Inflammatory macrophage treated with lipopolysaccharide for 1 hour (primary cell): ENCODE measurements at regions not wholly inside any gene's neighbourhood (a gene's known extent, or its start where the extent isn't known, plus 50 kb on each side); places are given as distances from the start of the nearest gene placed in this dataset.
"Not testable (repeated sequence)": the region's sequence is repeated elsewhere in the genome, so short reads cannot be mapped to it uniquely, and the experiment has no call there.

Source experiments
- DNase-seq, 2 donors: peaks; one replicate each; pipeline ENCODE4 v3.0.0-alpha.2; 2020 to 2022

DNA sequence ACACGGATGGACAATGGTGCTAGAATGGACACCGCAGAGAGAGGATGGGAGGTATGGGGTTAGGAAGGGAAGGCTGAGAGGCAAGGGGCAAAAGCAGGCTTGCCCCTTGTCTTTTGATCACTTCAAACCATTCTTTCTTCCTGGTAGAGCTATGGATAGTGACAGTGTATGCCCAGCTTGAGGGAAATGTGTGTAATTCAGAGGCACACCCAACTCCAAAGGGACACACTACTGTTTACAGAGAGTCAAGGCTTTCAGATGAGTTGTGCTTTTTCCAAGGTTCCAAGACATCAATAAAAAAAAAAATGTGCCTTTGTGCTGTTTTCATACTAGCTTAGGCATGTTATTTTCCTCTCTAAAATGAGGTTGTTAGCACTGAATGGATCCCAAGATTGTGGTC lies 185.0 kb downstream of the MCHR2 start:
- no peak for DNase-seq

DNA sequence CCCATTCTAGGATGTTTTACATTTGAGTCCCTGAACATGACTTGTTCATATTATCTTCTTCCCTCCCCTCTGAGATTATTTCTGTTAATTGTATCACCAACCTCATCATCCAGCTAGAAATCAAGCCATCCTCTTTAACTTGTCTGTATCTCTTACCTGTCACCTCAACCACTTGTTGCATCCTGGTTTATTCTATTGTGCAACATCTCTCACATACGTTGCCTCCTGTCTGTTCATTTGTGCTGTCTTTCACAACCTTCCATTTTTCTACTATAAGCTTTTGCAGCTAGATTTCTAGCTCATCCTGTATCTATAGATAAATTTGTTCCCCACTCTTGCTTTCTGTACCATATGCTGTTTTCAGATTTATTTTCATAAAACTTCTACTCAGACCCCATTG lies 183.7 kb downstream of the MCHR2 start:
- no peak for DNase-seq

DNA sequence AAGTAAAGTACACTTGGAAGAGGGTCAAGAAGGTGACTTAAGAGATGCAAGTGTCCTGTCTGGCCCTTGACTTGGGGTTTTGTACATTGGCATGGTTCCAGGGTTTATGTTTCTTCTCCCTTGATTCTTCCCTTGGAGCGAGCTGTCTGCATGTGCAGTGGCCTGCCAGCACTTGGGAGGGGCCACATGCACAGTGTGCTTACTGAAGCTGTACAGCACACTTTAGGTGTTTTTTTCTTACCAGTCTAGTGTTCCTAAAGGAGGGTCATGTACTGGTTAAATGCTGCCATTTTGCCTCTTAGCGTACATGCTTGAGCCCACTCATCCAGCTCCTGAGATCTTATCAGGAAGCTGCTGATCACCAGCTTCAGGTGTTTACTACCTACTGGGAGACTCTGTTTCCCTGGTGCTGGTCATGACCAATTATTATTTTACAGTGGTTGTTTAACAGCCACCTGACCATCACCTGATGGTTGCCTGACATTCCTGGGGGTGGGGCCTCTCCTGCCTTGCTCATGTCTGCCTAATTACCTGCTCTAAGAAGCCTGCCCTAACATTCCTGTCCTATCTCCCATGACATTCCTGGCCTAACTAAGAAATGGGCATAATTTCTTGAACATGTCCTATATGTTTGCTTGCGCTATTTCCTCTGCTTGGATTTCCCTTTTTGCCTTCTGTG lies 182.9 kb downstream of the MCHR2 start:
- DNase-seq, result no peak

DNA sequence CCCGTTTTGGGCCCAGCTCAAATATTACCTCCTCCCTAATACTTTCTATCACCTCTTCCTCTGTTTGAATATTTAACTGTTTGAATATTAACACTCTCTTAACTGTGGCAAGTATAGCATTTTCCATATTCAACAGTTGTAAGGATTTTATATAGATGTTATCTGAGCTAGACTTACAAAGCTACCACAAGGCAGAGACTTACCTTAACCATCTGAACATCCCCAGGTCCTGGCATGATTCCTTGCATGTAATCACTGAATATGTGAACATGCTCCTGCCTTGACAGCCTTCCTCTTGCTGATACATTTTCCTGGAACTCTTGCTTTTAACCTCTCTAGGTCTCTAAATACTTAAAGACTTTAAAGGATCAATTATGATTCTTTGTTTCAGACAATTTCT lies 182.4 kb downstream of the MCHR2 start:
- DNase-seq, result no peak

DNA sequence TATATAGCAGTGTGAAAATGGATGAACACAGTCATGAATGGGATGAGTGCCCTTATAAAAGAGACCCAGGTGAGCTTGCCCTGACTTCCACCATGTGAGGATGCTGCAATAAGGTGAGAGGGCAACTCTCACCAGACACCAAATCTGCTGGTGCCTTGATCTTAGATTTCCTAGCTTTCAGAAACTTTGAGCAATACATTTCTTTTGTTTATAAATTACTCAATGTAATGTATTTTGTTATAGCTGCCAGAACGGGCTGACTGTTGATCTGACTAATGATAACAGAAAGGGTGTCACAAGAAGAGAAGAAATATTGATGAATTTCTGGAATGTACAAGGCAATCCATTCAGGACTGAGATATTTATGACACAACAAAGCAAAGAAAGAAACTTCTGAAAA lies 180.5 kb downstream of the MCHR2 start:
- no peak for DNase-seq

DNA sequence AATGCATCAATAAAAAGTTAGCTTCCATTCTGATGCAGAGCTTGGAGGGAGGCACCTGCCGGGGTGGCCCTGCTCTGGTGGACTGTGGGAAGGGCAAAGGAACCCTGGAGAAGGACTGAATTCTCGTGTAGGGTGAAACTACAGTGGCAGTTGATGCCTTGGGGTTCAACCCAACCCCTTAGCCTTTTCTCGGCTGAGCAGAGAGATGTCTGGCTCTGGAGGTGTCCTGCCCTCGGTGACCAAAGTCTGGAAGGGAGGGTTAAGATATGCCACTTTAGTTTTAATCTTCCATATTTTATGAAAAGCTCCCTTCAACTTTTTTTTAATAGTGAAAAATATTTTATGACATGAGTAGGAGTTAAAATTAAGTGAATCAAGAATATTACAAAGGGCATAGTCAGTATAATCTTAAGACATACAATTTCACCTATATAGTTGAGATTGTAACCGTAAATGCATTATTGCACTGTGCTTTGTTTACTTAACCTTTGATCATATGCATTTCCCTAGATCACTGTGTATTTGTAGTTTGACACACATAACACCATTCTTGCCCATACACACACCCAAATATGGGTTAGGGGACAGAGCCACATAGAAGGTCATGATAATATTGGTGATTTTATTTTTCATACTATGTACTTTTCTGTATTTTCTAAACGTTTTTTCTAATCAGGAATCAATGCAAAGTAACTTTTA lies 179.6 kb downstream of the MCHR2 start:
- no peak for DNase-seq

DNA sequence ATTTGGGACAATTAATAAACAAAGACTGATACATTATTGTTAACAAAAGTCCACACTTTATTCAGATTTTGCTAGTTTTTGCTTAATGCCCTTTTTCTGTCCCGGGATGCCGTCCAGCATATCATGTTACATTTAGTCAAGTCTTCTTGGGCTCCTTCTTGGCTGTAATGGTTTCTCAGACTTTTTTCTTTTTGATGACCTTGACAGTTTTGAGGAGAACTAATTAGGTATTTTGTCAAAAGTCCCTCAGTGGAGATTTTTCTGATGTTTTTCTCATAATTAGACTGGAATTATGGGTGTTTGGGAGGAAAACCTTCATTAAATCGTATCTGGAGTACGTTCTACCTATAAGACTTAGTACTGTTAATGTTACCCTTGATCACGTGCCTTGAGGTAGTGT lies 177.2 kb downstream of the MCHR2 start:
- no peak for DNase-seq

DNA sequence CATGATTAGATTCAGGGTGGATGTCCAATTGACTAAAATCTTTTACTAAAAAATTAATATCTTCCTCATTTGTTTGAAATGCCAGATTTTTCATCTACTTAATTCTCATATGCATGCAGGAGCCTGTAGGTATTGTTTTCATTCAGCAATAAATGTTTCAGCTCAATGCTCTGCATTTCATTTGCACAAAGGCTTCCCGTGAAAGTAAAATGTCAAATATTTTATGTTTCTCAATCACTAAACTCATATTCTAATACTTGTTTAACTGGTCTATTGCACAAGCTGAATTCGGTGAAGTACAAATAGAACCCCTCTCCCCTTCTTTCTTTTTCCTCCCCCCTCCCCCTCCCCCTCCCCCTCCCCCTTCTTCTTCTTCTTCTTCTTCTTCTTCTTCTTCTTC lies 175.9 kb downstream of the MCHR2 start:
- no peak for DNase-seq

DNA sequence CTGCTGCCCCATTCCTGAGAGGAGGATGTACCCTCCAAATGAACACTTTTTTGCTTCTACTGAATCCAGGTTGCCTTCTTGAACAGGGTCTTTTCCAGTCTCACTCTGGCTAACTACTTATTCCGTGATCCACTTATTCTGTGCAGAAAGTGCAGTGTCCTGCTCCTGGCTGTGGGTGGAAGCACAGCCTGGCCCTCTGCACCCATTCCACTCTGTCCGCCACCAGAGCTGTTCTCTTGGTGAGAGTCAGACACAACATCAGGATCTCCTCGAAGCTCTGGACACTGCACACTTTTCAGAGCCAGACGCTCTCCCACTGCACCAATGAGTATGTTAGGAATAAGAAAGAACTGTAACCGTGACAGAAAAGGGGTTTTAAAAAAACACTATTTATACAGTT lies 174.2 kb downstream of the MCHR2 start:
- DNase-seq, result no peak

DNA sequence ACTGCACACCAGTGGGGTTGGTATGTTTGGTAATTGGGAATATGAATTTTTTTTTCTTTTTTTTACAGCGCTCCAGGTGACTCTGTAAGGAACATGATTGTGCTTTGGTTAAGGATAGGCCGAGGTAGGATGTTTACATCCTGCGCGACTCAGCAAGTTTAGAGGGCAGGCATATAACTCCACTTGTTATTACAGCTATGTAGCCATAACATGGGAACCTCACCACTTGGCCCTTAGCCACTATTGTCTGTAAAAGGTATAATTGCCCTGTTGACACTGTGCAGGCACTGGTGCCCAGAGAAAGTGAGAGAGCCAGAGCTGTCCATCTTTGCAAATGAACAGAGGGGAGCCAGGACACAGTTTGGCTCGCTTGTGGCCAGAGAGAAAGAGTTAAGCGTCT lies 172.9 kb downstream of the MCHR2 start:
- no peak for DNase-seq

DNA sequence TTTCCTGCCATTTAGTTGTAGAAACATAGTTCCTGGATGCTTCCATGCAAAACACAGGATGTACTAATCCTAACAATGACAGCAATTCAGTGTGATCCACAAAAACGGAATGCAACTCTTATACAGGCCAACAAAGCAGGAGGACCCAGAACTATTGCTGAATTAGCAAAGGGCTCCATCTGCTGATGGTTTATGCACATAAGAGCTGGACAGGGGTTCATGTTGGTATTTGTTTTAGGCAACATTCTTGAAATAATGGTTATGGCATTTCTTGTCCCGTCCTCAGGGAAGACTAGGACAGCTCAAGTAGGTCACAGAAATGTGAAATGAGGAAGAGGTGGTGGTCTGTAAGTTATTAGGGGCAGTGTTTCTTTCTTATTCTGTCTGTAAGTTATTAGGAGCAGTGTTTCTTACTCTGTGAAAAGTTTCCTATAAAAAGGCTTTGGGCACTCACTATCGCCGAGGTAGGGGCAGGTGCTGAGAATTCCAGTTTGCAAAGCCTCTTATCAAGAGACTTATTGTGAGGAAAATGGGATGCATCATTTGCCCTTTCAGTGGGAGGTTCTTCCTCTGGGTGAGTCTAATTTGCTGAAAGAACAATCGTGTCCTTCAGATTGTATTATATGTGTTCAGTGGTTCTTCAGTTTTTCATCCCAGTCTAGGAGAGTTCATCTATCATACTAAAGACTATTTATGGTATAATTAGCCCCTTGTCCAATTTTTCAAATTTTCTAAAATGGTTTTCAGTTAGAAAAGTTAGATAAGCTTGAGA lies 171.1 kb downstream of the MCHR2 start:
- DNase-seq, result peak in 1 of 2 donors; percentile 6

DNA sequence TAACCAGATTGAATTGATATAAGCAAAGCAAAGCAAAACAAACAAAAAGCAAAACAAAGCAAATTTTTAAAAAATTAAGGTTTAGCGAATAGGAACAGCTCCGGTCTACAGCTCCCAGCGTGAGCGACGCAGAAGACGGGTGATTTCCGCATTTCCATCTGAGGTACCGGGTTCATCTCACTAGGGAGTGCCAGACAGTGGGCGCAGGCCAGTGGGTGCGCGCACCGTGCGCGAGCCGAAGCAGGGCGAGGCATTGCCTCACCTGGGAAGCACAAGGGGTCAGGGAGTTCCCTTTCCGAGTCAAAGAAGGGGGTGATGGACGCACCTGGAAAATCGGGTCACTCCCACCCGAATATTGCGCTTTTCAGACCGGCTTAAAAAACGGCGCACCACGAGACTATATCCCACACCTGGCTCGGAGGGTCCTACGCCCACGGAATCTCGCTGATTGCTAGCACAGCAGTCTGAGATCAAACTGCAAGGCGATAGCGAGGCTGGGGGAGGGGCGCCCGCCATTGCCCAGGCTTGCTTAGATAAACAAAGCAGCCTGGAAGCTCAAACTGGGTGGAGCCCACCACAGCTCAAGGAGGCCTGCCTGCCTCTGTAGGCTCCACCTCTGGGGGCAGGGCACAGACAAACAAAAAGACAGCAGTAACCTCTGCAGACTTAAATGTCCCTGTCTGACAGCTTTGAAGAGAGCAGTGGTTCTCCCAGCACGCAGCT lies 170.3 kb downstream of the MCHR2 start:
- not testable (repeated sequence) for DNase-seq

DNA sequence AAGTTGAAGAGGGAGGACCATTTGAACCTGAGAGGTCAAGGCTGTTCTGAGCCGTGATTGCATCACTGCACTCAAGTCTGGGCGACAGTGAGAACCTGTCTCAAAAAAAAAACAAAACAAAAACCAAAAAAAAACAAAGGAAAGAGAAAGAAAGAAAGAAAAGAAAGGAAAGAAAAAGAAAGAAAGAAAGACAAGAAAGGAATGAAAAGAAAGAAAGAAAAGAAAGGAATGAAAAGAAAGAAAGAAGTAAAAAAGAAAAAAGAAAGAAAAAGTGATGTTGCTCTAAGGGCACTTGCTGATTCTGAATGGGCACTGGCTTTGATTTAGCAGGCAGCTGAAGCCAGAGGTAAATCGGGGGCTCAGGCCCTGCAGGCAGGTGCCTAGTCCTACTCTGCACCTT lies 161.0 kb downstream of the MCHR2 start:
- no peak for DNase-seq

DNA sequence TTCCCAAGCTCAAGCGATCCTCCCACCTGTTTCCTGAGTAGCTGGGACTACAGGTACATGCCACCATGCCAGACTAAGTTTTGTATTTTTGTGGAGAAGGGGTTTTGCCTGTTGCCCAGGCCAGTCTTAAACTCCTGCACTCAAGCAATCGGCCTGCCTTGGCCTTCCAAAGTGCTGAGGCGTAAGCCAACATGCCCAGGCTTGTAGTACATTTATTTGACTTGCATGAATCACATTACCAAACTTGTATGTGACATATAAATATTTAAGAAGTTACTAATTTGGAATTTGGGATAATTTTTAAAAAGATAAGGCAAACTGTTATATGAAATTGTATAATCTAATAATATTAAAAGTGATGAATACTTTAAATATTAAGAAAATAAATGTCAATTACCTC lies 157.6 kb downstream of the MCHR2 start:
- DNase-seq, result no peak

DNA sequence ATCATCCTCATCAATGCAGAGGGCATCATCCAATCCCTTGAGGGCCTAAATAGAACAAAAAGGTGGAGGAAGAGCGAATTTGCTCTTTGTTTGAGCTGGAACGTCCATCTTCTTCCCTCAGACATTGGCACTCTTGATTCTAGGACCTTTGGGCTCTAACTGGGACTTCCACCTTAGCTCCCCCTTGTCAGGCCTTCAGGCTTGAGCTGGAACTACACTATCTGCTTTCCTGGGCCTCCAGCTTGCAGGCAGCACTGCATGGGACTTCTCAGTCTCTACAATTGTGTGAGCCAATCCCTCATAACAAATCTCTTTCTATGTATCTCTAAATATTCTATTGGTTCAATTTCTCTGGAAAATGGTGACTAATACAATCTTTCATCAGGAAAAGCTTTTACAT lies 155.4 kb downstream of the MCHR2 start:
- no peak for DNase-seq

DNA sequence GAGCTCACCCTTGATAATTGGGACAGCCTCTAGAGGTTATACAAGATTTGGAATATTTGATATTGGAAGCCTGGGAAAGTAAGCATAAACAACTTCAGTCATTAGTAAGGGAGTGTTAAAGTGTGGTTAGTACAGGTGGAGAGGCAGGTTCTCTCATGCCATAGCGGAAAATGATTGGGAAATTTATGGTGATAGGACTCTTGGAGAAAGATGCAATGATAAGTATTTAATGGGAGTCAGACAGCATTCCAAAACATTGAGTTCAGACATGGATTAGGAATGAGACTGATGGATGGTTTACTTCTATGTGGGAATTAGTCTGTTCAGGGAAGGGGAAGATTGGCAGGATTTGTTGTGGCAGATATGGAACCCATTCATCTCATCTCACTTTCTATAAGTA lies 152.7 kb downstream of the MCHR2 start:
- no peak for DNase-seq

DNA sequence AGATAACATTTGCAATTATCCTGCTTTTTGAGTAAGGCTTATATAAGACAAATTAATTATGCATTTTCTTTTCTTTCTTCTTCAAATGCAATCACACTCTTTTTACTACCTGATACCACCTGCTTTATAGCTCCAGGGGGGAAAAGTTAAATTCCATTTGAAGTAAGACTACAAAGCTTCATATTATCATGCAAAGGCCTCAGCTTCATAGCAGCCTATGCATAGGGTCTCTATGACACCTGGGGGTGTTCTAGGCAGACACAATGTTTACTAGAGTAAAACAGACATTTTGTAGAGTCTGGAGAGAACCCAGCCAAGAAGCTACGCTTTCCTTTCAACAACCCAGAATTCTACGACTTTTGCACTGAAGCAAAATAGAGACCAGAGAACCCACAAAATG lies 148.0 kb downstream of the MCHR2 start:
- DNase-seq, result no peak

DNA sequence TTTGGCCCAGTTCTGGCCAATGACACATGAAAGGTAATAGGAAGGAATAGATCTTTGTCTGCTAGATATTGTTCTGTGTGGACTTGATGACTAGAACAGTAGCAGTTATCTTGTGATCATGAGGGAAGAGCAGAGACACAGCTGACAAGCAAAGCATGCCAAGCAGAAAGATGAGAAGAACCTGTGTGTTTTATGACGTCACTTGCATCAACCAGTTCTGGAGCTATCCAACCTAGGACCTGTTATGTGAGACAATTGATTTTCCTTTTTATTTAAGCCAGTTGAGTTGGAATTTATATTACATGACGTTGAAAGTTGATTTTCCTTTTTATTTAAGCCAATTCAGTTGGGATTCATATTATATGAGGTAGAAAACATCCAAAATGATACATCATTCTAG lies 143.2 kb downstream of the MCHR2 start:
- DNase-seq, result no peak

DNA sequence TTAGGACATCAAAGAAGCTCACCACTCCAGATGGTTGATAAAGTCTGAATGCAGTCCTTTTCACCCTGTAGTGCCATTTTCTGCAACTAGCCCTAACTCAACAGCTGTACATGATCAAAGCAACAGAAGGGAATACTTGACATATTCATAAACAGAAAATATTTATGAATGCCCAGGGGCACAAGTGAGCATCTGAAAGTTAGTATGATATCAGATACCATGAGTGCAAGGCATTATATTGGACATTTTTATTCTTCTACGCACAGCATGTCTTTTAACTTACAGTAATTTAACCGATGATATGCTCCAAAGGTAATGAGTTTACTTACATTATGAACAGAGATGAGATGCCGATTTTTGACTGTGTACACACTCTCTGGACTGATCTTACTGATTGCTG lies 142.0 kb downstream of the MCHR2 start:
- DNase-seq, result no peak

DNA sequence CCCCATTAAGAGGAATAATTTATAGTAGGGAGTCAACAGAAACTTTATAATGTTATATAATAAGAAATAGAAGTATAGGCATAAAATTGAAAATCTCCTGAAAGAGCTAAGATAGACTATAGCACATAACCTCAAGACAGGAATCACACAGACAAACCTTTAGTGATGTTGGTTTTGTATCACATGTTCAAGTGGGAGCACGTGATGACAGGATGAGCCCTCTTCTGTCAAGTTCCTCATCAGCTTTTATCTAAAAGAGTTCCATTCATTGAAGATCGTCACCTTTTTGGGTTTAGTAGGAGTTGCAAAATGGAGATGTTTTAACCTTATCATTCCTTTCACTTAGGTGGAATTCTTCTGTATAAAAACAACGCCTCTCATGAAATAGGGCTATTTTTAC lies 127.0 kb downstream of the MCHR2 start:
- DNase-seq, result no peak

DNA sequence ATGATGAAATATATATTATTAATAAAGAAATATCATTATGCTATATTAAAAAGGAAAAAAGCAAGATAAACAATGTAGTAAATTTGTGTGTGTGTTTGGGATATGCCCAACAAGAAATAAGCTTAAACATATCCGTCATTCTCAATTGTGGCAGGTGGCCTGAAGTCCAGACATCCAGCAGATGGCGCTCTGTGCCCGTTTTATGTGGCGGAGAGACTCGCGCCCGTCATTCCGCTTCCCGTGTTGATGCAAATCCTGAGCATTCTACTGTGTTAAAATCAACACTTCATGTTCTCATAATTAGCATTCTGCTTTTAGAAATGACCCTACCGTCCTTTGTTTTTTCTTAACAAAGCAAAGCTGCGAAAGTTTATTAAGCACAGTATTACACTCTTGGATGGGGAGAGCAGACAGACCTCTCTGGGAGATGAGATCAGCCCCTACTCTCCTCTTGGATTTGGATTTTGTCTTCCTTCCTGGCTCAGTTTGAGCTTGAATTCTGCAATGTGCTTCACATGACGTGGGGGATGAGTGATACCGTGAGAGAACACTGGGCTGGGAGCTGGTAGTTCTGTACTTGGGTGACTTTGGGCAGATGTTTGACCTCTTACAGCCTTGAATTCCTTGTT lies 125.8 kb downstream of the MCHR2 start:
- peak; percentile 38 to 88 for DNase-seq
